ENCODE measurements at regions not wholly inside any gene's neighbourhood (a gene's known extent, or its start where the extent isn't known, plus 50 kb on each side); places are given as distances from the start of the nearest gene placed in this dataset.
A peak's percentile ranks its signal among the peaks of the same experiment; 100 is the strongest.
"Not testable (repeated sequence)": the region's sequence is repeated elsewhere in the genome, so short reads cannot be mapped to it uniquely, and the experiment has no call there.

DNA sequence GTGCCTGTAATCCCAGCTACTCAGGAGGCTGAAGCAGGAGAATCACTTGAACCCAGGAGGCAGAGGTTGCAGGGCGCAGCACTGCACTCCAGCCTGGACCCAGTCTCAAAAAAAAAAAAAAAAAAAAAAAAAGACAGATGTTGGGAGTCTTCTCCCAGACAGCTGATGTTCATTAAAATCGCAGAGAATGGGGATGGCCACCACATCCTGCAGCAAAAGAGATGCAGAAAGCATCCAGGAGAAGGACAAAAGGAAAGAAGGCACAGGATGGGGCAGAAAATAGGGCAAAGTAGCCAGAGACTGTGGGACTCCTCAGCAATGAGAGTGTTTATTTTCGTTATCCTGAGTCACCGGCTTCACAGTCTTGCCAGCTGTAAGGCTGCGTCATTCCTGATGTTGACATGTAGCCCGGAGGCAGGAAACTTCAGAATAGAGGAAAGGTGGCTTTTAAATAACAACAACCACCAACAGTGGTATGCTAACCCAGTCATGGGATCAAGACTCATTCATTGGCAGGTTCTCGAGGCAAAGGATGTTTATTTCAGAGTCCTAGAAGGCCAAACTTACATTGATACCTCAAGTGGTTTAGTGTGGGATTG is 149.5 kb upstream of the SVIL start:
- peak; percentile 90 for DNase-seq

DNA sequence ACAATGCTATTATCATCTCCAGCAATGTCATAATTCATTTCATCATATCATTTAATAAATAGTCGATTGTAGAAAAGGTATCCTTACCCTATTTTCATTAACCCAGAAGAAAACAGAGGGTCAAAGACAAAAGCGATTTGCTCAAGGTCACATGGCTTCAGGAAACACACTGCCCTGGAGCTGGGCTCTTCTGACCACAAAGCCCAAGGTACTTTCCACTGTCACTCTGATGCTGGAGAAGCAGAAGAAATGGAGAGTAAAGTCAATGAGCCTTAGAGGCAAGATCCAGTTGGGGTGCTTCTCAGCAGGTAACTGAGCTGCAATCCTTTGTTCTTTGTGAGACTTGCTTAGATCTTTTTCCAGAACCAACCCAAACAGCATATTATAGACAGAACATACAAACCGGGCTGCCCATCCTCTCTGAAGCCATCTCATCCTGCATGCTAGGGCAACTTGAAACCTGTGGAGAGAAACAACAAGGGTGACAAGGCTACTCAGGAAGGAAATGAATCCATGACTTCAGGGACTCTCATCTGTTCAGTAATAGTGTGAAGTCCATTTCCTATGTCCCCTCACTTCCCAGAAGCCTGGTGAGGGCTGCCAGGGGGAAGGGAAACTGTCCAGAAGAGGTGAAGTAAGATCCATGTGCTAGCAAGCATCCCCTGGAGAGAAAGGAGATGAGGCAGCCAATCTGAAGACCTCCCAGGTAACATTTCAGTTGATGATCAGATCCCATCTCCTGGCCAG is 148.6 kb upstream of the SVIL start:
- peak; percentile 76 for DNase-seq

DNA sequence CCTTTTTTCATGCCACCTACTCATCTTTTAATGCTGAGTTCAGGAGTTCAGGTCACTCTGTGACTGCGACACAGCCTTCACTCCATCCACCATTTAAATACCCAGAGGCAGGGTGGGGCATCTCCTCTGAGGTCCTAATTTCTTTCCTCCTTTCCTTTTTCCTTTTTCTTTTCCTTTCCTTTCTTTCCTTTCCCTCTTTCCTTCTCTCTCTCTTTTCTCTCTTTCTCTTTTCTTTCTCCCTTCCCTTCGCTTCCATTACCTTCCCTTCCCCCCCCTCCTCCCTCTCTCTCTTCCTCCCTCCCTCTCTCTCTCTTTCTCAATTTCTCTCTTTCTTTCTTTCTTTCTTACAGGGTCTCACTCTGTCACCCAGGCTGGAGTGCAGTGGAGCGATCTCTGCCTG is 145.9 kb upstream of the SVIL start:
- DNase-seq: no peak

DNA sequence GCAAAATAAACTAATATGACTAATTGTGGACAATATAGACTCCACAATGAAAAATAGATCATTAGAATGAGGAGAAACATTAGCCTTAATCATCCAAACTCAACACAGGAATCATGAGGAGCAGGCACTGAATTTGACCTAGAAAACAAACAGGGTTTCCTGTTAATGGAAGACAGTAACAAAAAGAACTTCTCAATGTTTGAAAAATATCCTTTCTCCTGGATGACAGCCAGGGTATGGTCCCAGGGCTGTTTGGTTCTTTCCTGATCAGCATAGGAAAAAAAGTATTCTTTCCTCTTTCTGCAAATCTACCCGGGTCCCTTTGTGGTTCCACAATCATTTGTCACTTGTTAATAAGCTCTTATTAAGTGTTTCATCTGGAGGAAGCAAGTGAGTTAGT is 145.3 kb upstream of the SVIL start:
- DNase-seq: no peak

DNA sequence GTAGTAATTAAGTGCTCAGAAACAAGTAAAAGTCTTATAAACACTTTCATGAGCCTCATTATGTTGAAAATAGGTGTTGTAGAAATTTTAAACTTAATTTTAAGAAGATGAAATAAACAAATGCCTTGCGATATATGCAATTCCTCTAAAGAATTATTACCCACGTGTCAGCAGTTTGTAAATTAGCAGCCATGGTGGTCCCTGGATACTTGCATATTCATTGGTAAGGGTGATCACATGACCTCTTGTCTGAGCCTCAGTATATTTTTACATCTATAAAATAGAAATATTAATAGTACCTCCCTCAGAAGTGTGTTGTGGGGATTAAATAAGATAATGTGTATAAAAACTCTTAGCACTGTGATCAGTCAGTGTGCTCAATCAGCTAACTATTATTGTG is 141.5 kb upstream of the SVIL start:
- DNase-seq: no peak

DNA sequence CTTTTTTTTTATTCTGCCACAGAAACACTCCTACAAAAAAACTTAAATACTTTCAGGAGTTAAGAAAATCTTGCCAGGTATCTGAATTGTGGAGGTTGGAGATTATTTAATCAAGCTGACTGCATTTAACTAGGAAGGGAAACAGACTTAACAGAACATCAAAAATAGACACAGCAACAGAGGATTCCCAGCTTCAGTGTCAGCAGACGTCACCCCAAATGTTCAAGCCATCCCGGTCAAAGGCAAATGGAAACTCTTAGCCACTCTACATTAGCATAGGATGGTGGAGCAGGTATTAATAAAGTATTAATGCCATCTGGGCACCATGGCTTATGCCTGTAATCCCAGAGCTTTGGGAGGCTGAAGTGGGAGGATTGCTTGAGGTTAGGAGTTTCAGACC is 139.7 kb upstream of the SVIL start:
- DNase-seq: no peak

DNA sequence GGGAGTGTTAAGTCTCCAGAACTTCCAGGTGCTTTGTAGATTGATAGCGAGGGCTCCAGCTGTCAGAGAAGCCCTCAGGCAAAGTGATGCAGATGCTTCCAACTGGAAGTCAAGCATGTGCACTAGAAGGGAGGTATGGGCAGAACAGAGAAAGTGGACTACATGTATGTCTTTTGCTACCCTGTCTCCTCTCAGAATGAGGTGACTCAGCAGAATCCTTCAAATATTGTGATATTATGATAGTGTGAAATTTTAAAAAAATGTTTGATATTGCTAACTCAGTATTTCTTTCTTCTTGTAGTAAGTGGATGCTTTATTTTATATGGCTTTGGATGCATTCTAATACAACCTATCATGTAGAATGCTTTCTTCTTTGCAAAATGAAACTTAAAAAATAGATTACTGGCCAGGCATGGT is 138.9 kb upstream of the SVIL start:
- no peak for DNase-seq

DNA sequence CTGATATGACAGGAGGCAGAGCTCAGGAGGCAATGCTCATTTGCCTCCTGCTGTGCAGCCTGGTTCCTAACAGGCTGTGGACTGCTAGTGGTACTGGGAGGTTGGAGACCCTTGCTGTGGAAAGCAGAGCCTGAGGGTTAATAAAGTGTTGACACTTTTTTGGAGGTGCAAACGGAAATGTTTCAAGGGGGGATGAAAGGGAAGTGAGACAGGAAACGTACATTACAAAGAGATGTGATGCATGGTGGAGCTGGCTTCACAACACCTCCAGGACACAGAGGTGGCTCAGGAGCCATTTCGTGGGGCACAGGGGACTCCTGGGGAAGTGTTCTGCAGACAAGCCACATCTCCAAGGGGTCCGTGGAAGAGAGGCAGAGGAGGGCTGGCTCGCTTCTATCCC is 137.6 kb upstream of the SVIL start:
- DNase-seq: no peak

DNA sequence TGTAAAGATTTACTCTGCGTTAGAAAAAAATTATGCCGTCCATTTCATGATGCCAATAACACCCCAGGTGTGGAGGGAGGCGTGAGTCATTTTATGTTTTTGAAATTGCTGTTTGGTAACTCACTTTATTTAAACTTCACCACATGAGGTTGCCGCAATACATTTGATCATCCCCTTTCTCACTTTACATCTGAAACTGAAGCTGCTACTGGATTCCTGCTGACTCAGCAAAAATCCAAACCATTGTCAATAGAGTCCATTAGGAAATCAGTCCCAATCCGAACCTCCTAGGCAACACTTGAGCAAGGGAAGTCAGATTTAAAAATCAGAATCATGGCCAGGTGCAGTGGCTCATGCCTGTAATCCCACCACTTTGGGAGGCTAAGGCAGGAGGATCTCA is 136.6 kb upstream of the SVIL start:
- DNase-seq: no peak

DNA sequence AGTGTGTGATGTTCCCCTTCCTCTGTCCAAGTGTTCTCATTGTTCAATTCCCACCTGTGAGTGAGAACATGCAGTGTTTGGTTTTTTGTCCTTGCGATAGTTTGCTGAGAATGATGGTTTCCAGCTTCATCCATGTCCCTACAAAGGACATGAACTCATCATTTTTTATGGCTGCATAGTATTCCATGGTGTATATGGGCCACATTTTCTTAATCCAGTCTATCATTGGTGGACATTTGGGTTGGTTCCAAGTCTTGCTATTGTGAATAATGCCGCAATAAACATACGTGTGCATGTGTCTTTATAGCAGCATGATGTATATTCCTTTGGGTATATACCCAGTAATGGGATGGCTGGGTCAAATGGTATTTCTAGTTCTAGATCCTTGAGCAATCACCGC is 134.5 kb upstream of the SVIL start:
- not testable (repeated sequence) for DNase-seq

DNA sequence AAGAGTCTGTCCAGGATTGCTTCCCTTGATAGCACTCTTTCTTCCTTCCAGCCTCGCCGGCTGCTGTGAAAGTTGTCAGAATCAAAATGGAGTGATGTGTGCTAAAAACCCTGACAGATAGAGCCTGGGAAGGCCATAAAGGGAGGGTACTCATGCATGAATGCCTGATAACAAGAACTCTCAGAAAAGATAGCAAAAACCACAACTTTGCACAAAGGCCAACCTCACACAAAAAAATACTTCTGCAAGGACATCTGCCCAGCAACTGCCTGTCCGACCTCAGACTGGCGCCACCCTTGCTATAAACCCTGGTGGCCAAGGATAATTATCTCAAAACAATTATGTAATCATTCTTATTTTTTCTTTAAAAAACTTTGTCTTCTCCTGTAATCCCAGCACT is 133.2 kb upstream of the SVIL start:
- no peak for DNase-seq

DNA sequence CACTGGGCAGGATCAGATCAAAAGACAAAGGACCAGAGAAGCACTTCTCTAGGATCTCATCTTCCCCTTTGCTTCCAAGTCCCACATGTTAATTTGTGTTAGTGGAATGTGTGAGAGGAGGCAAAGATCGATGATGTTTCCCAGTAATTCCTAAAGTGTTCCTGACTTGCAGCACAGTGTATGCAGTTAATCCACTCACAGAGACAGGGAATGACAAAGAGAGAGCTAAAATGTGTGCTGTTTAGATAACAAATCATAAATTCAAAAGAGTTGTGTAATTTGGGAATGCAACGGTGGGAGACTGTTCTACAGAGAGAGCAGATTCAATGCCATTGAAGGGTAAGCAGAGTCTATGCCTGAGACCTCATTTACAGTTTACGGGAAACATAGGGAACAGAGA is 132.0 kb upstream of the SVIL start:
- DNase-seq: no peak

DNA sequence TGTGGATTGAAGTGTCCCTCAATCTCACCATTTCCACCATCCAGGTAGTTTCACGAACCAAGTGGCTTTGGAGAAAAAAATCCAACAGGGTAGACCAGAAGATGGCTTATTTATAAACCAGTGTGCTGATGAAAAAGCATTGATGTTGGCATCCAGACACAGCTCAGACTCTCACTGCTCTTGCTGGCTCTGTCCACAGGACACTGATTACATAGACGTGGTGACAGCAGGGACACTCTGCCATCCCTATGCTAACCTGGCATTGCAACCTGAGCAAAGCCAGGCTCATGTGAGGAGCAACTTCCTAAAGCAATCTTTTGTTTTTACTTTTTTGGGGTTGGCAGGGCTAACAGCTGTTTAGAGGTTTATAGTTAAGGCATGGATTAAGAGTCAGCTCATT is 130.6 kb upstream of the SVIL start:
- DNase-seq: no peak

DNA sequence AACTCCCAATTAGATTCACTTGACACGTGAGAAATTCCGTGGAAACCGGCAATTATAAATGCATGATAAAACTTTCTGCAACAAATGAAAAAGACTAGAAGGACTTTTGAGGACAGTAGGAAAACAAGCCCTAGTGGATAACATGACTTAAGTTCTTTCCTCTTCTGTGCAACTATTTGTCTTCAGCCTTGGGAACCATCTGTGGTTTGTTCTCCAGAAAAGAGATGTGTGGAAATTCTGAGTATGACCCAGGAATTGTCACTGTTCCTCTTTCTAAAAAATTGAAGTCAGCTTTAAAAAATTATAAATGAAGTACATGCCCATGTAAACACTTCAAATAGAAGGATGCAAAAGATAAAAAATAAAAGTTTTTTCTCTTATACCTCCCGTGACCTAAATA is 128.6 kb upstream of the SVIL start:
- DNase-seq: peak; percentile 62

DNA sequence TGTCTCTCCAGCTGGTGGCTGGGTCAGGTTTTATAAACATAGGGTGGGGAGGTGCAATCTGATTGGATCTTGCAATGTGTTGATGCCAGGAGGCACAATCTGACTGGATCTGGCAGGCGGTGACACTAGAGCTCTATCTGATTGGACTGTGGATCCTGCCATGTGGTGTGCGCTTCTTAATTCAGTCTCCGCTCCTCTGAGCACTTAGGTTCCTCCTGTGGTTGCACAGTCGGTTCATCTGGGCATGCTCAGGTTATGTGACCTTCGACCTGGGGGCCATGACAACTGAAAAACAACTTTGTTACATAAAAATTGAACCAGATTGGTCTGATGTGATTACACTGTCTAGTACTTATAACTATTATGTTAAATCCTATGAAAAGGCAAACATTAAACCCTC is 127.1 kb upstream of the SVIL start:
- no peak for DNase-seq

DNA sequence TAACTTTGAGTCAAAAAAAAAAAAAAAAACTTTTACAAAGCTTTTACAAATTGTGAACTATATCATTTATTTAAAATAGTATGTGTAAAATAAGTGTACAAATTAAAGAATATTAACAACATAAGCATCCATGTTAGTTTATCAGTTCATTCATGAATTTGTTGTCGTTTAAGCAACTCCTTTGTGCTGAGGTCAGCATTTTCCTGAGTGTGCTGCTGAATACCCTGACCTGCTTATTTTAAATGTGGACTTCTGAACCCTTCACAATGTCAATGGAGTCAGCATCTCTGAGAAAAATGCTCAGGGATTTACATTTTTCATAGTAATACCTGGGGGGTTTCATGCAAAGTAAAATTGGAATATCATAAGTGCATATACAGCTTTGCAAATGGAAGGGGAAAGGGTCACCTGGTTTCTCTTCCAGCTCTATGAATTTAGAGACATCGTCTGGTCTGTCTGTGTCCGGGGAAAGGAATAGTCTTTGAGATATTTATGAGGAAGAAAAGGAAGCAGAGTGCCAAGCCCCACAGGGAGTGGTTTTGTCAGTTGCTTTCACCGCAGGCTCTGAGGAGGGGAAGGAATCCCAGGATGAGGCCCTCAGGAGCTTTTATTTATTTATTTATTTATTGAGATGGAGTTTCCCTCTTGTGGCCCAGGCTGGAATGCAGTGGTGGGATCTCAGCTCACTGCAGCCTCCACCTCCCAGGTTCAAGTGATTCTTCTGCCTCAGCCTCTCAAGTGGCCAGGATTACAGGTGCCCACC is 125.5 kb upstream of the SVIL start:
- no peak for DNase-seq

DNA sequence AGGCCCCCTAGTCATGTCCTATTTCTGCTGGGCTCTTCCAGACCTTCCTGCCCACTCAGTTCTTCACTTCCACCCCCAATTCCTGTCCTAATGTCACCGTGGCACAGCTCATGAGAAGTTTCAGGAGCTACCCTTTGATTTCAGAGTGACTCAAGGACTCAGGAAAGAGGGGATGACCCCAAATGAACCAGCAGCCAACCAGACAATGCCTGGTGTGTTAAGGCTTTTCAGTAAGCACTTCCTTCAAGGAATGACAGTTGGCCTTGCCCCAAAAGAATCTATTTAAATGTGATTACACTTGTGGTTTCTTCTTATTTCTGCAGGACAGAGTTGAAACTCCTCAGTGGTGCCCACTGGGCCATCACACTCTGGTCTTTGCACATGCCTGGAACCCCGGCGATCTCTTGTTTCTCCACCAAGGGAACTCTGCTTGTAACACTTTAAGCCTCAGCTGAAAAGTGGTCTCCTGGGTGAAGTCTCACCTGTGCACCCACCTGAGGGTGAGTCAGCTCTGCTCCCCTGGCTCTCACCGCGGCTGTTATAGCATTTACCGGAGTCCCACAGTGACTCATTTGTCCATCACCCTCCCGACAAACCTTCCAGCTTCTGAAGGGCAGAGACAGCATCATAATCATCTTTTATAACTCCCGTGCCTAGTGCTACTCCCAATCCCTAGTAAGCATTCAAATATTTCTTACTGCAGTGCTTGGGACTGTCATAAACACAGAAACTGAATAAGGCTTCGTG is 123.0 kb upstream of the SVIL start:
- peak; percentile 36 for DNase-seq

DNA sequence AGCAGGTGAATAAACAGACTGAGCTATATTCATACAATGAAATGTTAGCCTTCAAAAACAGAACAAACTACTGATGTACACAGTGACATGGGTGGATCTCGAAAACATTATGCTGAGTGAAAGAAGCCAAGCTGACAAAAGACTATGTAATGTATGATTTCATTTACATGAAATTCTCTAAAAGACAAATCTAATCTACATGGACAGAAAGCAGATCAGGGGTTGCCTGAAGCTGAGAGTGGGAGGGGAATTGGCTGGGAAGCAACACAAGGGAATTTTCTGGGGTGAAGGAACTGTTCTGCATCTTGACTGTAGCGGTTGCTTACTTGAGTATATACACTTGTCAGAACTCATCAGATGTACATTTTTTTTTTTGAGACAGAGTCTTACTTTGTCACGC is 121.7 kb upstream of the SVIL start:
- DNase-seq: no peak

DNA sequence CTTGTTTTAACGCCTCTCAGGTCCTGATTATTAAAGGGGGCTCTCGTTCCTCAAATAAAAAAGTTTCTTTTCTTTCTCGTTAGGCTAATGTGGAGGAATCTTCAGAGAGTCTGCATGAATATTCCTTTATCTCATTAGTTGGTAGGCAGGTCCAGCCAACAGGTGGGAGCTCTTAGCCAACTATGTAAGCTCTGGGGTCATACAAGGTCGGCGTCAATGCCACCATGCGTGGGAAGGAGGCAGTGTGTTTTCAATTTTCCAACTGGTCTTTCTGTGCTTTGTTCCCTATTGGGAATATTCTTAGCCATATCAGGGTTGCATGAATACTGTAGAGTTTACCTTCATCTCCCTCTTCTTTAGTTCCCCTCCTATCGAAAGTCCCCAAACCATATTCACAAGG is 118.5 kb upstream of the SVIL start:
- no peak for DNase-seq

DNA sequence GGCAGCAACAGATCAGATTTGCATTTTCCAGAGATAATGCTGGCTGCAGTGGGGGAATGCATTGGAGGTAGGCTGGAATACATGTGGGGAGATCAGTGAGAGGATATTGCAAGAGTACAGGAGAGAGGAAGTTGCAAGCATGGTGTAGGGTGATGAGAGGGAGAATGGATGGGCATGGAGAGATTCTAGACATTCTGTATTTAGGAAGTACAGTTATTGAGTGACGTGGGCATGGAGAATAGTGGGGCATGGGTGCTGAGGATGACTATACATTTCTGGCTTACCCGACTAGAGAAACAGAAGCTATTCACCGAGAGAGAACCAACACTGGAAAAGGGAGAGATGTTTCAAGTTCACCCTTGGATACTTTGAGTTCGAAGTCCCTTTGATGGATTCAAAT is 116.9 kb upstream of the SVIL start:
- DNase-seq: peak; percentile 53

DNA sequence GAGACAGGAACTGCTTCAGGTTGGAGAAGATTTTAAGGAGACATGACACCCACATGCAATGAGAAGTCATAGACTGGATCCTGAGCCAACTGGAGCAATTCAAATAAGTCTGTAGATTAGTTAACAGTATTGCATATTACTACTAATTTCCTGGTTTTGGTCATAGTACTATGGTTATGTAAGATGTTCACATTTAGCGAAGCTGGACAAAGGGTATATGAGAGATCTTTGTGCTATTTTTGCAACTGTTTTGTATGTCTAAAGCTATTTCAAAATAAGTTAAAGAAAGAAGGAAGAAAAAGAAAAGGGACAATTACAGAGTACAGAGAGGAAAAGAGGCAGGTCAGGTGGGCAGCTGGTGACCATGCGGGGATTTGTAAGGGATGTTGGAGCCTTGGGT is 116.5 kb upstream of the SVIL start:
- DNase-seq: peak; percentile 31

DNA sequence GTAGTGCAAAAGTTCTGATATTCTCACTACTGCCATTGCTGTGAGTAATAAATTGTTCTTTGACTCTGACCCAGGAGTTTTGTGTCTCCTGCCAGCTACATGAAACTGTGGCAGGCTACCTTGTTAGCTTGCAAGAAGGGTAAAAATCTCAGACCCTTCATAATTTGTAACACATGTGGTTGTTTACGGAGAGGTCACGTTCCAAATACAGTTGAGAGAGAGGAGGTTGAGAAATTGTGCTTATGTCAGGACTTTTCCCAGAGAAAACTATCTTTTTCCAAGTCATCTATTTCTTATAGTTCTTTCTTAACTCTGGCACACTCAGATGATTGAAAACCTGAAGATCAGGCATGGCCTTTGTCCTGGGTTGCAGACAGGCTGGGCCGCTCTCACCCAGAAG is 114.4 kb upstream of the SVIL start:
- no peak for DNase-seq

DNA sequence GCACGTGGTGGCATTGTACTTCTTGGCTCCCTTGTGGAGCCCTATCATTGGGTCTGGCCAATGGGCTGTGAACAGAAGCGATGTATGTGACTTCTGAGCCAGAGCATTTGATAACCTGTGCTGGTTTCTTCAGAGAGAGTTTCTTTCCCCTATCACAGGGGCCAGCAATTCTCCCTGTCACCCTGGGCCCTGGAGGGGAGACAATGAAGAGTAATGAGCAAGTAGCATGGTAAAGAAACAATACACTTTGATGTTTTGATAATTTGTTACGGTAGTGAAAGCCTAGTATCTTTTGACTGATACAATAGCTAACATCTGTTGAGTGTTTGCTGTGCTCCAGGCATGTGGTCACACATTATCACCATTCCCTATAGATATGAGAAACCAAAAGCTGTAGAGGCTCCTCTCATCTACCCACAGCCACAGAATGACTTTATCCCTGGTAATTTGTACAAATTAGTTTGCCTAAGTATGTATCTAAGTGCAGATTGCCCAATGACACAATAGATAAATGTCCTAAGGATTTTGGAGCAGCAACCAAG is 113.4 kb upstream of the SVIL start:
- DNase-seq: no peak

Data from suppressor macrophage treated with lipopolysaccharide for 4 hours (primary cell).